DMS153 treated with DMSO at 0.1 percent for 48 hours (cell line): ENCODE measurements at regions not wholly inside any gene's neighbourhood (a gene's known extent, or its start where the extent isn't known, plus 50 kb on each side); places are given as distances from the start of the nearest gene placed in this dataset.
A peak's percentile ranks its signal among the peaks of the same experiment; 100 is the strongest.

Source experiments
- DNase-seq: peaks from one replicate; lab custom pipeline; 2025; ENCODE audit not compliant: unreplicated experiment; lab: John Stamatoyannopoulos, UW

DNA sequence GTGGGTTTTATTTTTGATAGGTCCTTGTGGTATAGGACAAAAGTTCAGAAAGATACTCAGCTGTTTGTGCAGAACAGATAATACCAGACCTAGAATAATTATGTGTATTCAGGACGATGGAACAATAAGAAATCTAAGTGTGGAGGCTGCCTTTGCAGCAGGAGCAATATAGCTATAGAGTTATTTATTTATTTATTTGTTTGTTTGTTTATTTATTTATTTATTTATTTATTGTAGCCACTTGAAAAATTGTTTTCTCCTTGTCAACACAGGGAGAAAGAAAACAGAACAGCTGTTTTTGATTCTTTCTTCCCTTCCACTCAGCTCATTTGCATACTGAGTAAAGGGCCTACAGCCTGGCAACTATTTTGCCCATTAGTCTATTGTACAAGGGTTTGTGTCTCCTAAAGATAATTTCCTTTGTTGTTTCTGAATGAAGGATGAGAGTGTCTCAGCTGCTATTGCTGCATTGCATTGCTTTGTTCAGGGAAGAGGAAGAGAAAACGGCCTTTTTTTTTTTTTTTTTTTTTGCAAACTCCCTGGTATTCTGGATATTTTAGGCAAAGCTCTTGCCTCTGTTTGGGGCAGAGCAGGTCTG, 56.0 kb upstream of the ESX1 start:
- no peak for DNase-seq

DNA sequence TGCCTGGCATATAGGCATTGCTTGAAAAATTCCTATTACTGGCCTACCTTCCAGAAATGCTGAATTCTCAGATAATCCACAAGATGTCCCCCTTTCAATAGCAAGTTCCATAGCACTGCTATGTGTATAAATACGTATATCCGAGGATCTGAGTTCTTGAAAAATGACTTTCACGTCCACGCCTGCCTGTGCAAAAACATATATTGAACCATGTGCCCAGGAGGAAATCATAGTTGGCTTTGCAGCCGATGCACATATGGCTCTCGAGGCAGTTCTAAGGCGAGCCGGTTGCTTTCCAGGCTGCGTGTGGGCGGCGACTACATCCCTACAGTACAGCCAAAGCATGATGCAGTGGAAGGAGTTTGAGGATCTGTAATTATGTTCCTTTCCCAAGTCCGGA, 55.4 kb upstream of the ESX1 start:
- peak; percentile 1 for DNase-seq

DNA sequence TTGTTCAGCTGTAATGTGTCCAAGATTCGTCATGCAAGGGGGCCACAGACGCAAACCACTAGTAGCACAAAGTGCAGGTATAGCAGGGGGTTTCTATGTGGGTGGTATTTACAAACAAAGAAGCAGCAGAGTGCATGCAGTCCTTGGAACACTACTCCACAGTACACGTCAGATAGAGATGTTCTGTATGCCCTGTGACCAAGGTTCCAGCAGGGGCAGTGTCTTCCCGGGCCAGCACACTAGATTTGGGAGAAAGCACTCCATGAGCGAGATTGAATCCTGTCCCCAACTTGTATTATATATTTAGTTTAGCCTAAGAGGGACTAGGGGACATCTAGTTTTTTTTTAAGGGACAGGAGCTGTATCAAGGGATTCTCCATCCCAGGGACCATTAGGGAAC, 54.4 kb upstream of the ESX1 start:
- DNase-seq: no peak

GRCh38 chrX:104307341-104307740, 52.6 kb upstream of the ESX1 start:
- no peak for DNase-seq

GRCh38 chrX:104306180-104306579, 51.4 kb upstream of the ESX1 start:
- no peak for DNase-seq
